ENCODE measurements at regions not wholly inside any gene's neighbourhood (a gene's known extent, or its start where the extent isn't known, plus 50 kb on each side); places are given as distances from the start of the nearest gene placed in this dataset.
A peak's percentile ranks its signal among the peaks of the same experiment; 100 is the strongest.

DNA sequence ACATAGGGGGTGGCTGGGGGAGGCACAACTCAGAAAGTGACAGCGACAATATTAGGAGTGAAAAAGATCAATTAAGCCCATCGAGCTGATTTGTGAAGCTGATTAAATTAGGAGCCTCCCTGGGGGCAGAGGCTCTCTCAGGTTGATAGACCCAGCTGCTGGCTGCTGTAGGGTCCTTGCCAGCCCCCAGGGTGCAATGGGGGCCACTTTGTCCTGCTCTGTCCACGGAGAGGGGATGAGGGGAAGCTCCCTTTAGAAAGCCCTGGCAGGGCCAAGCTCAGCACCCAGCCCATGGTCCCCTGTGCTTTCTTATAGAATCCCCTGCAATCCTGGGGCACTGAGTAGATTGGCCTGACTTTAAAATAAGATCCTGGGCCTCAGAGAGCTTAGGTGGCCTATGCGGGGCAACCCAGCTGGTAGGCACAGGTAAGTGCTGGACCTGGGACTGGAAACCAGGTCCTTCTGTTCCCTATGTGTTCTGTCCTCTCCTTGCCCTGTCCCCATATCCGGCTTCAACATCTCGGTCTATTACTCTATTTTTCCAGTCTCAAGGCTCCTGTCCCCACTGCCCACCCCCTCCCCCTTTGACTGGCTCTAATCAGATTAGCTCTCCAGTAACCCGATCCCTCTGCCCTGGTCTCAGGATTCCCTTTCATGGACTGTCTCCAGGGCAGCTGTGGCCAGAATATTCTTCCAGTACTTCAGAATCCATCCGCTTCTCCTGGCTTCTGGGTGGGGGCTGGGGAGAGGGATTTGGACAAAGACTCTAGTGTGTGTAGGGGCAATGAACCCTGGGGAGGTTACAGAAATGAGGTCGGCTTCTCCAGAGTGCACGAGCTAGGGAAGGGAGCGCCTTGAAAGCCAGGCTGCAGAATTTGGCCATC, 259.6 kb downstream of the RPS24 start:
- H3F3A ChIP-seq (replicated peaks; ENCODE audit: insufficient read depth), result peaks cover 7% of the 10 kb centered on the region
- H3K4me2 ChIP-seq, result peak overlapping the region; percentile 58
- ChIA-PET POLR2A (interaction anchor here (0.5 to 1.7 kb wide), 13 partner anchors 9 to 681 kb away, joined by 3 to 6 read pairs (median 3); no protein-coding TSS in a partner anchor), CTCF (interaction anchor here (0.6 to 5.8 kb wide), 10 partner anchors 9 to 246 kb away, joined by 3 to 30 read pairs (median 3); no protein-coding TSS in a partner anchor)
- WGBS (ENCODE audit: low lambda C conversion rate), result 48% methylated on average over 10 of the region's 11 CpGs
- H3K27me3 ChIP-seq (ENCODE audit: insufficient read depth), result no peaks in the 10 kb centered on the region
- H3K9me3 ChIP-seq, result no peaks in the 10 kb centered on the region
- peaks cover 28 to 80% of the 10 kb centered on the region in 2 experiments for H3K4me1 ChIP-seq (ENCODE audit: control insufficient read depth in 1 of 2, insufficient read depth in 2 of 2, low read depth in 1 of 2, low read length in 1 of 2)
- H3K79me2 ChIP-seq (ENCODE audit: insufficient read depth), result no peaks in the 10 kb centered on the region
- H3K4me3 ChIP-seq (ENCODE audit: low read depth in 2 of 2, low read length in 1 of 2), result no peak overlapping the region
- H4K20me1 ChIP-seq (ENCODE audit: insufficient read depth), result no peaks in the 10 kb centered on the region
- DNase-seq, result peak; percentile 69
- H2AFZ ChIP-seq (ENCODE audit: low read depth), result no peak overlapping the region
- no peaks in the 10 kb centered on the region for H3K9me2 ChIP-seq
- no peaks in the 10 kb centered on the region for H3K36me3 ChIP-seq (replicated peaks in 1 of 2; ENCODE audit: control insufficient read depth in 1 of 2, insufficient read depth in 2 of 2, low read length in 1 of 2)
- H3K9ac ChIP-seq, result no peak overlapping the region
- TF ChIP-seq TEAD4 (IDR thresholded peaks at IDR 0.05; ENCODE audit: borderline replicate concordance, insufficient read depth), result no peak
- TF ChIP-seq RAD21 (IDR thresholded peaks at IDR 0.05; ENCODE audit: low read length), result peak; percentile 29
- peak; percentile 47; the same call in 1 of the 2 replicates for TF ChIP-seq RXRA (IDR thresholded peaks at IDR 0.05; ENCODE audit: borderline replicate concordance, low read depth)
- TF ChIP-seq RCOR1 (IDR thresholded peaks at IDR 0.05; ENCODE audit: low read length), result peak; percentile 76
- TF ChIP-seq TCF12 (IDR thresholded peaks at IDR 0.05), result peak; percentile 58
- TF ChIP-seq FOXM1 (IDR thresholded peaks at IDR 0.05; ENCODE audit: low read depth), result no peak
- TF ChIP-seq NFIC (IDR thresholded peaks at IDR 0.05; ENCODE audit: borderline replicate concordance), result peak; percentile 48; the same call in 1 of the 2 replicates
- peak; percentile 52 to 69; a peak in 3 of 4 replicates for TF ChIP-seq EP300 (IDR thresholded peaks at IDR 0.05; ENCODE audit: borderline replicate concordance in 1 of 2, low read depth in 1 of 2, low read length in 1 of 2)
- peak; percentile 84 for TF ChIP-seq CHD2 (IDR thresholded peaks at IDR 0.05; ENCODE audit: low read length, partially characterized antibody)
- H3K27ac ChIP-seq (ENCODE audit: low read depth in 2 of 2, low read length in 1 of 2), result peak overlapping the region; percentile 17 to 99; a peak in 3 of 4 replicates

DNA sequence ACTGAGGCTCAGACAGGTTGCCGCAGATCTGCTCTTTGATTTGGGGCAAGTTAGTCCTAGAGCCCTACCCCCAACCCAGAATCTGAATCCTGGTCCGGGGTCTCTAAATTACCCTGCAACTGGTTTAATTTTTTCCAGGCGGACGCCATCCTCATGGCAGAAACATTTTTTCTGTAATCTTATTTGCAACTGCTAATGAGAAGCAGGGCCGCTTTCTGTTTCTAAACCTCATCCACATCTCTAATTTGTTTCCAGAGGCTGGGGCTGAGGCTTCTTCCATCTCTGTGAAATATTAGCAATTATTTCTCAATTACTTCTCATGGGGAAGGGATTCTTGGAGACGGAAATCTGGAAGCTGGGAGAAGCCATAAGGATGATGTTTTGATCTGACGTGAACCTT, 261.6 kb downstream of the RPS24 start:
- H2AFZ ChIP-seq (ENCODE audit: low read depth), result peak overlapping the region; percentile 85
- H3K27me3 ChIP-seq (ENCODE audit: insufficient read depth), result no peaks in the 10 kb centered on the region
- CTCF ChIA-PET, result interaction anchor here (1.0 to 5.8 kb wide), 7 partner anchors 14 to 900 kb away, joined by 3 to 30 read pairs (median 3); no protein-coding TSS in a partner anchor
- H3K27ac ChIP-seq (ENCODE audit: low read depth in 2 of 2, low read length in 1 of 2), result peak overlapping the region; percentile 36 to 99; a peak in 3 of 4 replicates
- peak; percentile 54 for DNase-seq
- POLR2A ChIA-PET, result interaction anchor here (0.8 to 0.9 kb wide), 2 partner anchors 450 to 776 kb away, joined by 3 read pairs; no protein-coding TSS in a partner anchor
- H3K4me1 ChIP-seq (ENCODE audit: control insufficient read depth in 1 of 2, insufficient read depth in 2 of 2, low read depth in 1 of 2, low read length in 1 of 2), result peaks cover 28 to 60% of the 10 kb centered on the region in 2 experiments
- peak overlapping the region; percentile 55 for H3K4me2 ChIP-seq
- no peaks in the 10 kb centered on the region for H4K20me1 ChIP-seq (ENCODE audit: insufficient read depth)
- 52% methylated on average over 6 of the region's 7 CpGs for WGBS (ENCODE audit: low lambda C conversion rate)
- H3K9ac ChIP-seq, result peak overlapping the region; percentile 41
- no peaks in the 10 kb centered on the region for H3K36me3 ChIP-seq (replicated peaks in 1 of 2; ENCODE audit: control insufficient read depth in 1 of 2, insufficient read depth in 2 of 2, low read length in 1 of 2)
- H3K4me3 ChIP-seq (ENCODE audit: low read depth in 2 of 2, low read length in 1 of 2), result peak overlapping the region in 1 of 2 experiments; percentile 29; a peak in 1 of 4 replicates
- no peaks in the 10 kb centered on the region for H3K79me2 ChIP-seq (ENCODE audit: insufficient read depth)
- no peaks in the 10 kb centered on the region for H3K9me2 ChIP-seq
- no peaks in the 10 kb centered on the region for H3K9me3 ChIP-seq
- H3F3A ChIP-seq (replicated peaks; ENCODE audit: insufficient read depth), result peaks cover 7% of the 10 kb centered on the region
- TF ChIP-seq MEF2A (IDR thresholded peaks at IDR 0.05; ENCODE audit: borderline replicate concordance, low read depth) (no peak), CHD2 (IDR thresholded peaks at IDR 0.05; ENCODE audit: low read length, partially characterized antibody) (peak; percentile 81), POLR2AphosphoS5 (IDR thresholded peaks at IDR 0.05; ENCODE audit: low read depth, low read length) (no peak), RFX5 (IDR thresholded peaks at IDR 0.05; ENCODE audit: low read length) (no peak), JUND (IDR thresholded peaks at IDR 0.05) (no peak), RCOR1 (IDR thresholded peaks at IDR 0.05; ENCODE audit: low read length) (peak; percentile 84; the same call in 1 of the 2 replicates), TCF12 (IDR thresholded peaks at IDR 0.05) (no peak), NRF1 (IDR thresholded peaks at IDR 0.05; ENCODE audit: low read depth, low read length) (no peak), MXI1 (IDR thresholded peaks at IDR 0.05; ENCODE audit: low read depth, low read length) (no peak; the same call in 1 of the 2 replicates)
- TF ChIP-seq, protein P1, sequence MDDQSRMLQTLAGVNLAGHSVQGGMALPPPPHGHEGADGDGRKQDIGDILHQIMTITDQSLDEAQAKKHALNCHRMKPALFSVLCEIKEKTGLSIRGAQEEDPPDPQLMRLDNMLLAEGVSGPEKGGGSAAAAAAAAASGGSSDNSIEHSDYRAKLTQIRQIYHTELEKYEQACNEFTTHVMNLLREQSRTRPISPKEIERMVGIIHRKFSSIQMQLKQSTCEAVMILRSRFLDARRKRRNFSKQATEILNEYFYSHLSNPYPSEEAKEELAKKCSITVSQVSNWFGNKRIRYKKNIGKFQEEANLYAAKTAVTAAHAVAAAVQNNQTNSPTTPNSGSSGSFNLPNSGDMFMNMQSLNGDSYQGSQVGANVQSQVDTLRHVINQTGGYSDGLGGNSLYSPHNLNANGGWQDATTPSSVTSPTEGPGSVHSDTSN (IDR thresholded peaks at IDR 0.05), result no peak
- TF ChIP-seq, protein P2, sequence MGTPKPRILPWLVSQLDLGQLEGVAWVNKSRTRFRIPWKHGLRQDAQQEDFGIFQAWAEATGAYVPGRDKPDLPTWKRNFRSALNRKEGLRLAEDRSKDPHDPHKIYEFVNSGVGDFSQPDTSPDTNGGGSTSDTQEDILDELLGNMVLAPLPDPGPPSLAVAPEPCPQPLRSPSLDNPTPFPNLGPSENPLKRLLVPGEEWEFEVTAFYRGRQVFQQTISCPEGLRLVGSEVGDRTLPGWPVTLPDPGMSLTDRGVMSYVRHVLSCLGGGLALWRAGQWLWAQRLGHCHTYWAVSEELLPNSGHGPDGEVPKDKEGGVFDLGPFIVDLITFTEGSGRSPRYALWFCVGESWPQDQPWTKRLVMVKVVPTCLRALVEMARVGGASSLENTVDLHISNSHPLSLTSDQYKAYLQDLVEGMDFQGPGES (IDR thresholded peaks at IDR 0.05; ENCODE audit: low read depth, low read length), result no peak
- TF ChIP-seq, protein P3, sequence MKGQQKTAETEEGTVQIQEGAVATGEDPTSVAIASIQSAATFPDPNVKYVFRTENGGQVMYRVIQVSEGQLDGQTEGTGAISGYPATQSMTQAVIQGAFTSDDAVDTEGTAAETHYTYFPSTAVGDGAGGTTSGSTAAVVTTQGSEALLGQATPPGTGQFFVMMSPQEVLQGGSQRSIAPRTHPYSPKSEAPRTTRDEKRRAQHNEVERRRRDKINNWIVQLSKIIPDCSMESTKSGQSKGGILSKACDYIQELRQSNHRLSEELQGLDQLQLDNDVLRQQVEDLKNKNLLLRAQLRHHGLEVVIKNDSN (IDR thresholded peaks at IDR 0.05; ENCODE audit: borderline replicate concordance, low read depth), result no peak
- TF ChIP-seq, protein P4, sequence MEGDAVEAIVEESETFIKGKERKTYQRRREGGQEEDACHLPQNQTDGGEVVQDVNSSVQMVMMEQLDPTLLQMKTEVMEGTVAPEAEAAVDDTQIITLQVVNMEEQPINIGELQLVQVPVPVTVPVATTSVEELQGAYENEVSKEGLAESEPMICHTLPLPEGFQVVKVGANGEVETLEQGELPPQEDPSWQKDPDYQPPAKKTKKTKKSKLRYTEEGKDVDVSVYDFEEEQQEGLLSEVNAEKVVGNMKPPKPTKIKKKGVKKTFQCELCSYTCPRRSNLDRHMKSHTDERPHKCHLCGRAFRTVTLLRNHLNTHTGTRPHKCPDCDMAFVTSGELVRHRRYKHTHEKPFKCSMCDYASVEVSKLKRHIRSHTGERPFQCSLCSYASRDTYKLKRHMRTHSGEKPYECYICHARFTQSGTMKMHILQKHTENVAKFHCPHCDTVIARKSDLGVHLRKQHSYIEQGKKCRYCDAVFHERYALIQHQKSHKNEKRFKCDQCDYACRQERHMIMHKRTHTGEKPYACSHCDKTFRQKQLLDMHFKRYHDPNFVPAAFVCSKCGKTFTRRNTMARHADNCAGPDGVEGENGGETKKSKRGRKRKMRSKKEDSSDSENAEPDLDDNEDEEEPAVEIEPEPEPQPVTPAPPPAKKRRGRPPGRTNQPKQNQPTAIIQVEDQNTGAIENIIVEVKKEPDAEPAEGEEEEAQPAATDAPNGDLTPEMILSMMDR (IDR thresholded peaks at IDR 0.05), result no peak
